VCaP (cell line): ENCODE measurements at regions not wholly inside any gene's neighbourhood (a gene's known extent, or its start where the extent isn't known, plus 50 kb on each side); places are given as distances from the start of the nearest gene placed in this dataset.
"Not testable (repeated sequence)": the region's sequence is repeated elsewhere in the genome, so short reads cannot be mapped to it uniquely, and the experiment has no call there.

Experiments used
- H3K27ac ChIP-seq: fragments of 450-650 bp; 2 replicates; pipeline ENCODE4 v1.5.1; 2017
- CTCF ChIP-seq: fragments of 450-650 bp; conservative IDR thresholded peaks from 2 replicates; pipeline ENCODE4 v1.5.1; 2017; ENCODE audit warnings: mild to moderate bottlenecking, moderate library complexity

DNA sequence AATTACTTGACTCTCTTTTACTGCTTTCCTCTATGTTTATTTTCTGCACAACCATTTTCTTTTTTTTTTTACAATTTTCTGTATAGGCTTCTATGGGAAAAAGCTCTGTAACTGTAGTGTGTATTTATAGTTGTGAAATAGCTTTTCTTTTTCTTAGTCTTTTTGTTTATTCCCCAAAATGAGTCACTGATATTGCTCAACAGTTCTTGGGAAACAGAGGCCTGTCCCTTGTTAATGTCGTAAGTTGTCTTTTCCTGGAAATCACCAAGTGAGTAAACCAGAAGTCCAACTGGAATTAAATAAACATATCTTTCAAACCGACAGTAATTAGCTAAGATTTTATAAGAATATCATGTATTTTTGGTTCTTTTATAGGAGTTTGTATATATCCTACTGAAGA, 325.1 kb upstream of the PRR16 start:
- no peak overlapping the region for H3K27ac ChIP-seq
- no peak for TF ChIP-seq CTCF

DNA sequence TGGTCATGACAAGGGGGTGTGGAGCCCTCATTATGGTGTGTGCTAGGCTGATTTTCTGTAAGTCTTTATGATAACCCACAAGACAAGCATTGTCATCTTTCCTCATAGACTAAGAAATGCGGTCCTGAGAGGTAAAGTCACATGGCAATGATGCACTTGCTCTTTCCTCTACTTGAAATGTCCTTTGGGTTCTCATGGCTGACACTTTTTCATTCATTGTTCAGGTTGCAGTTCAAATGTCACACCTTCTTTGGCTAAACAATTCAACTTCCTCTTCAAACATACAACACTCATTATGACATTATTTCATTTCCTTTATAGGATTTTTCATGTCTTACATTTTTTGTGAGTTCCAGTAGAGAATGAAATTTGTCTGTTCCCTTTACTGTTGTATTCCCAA, 323.6 kb upstream of the PRR16 start:
- H3K27ac ChIP-seq: no peak overlapping the region
- TF ChIP-seq CTCF: no peak

GRCh38 chr5:120141076-120141475, 323.0 kb upstream of the PRR16 start:
- TF ChIP-seq CTCF: no peak
- no peak overlapping the region for H3K27ac ChIP-seq

DNA sequence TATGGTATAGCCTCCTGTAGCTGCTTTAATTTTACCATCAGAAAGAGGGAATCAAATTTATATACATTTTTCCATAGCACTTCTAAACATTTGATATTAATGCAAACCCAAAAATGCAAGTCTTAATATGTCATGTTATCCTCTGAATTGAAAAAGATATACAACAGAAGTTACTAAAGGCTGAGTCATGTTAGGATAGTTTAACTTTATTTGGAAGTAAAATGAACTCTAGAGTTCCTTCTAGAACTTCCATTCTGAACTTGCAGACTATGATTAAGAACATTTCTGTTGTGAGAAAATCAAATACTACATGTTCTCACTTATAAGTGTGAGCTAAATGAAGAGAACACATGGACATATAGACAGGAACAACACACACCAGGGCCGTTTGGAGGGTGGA, 317.3 kb upstream of the PRR16 start:
- TF ChIP-seq CTCF: no peak
- no peak overlapping the region for H3K27ac ChIP-seq

- not testable (repeated sequence) for H3K27ac ChIP-seq
Measured at GRCh38 chr5:120147911-120148310, 316.2 kb upstream of the PRR16 start.

DNA sequence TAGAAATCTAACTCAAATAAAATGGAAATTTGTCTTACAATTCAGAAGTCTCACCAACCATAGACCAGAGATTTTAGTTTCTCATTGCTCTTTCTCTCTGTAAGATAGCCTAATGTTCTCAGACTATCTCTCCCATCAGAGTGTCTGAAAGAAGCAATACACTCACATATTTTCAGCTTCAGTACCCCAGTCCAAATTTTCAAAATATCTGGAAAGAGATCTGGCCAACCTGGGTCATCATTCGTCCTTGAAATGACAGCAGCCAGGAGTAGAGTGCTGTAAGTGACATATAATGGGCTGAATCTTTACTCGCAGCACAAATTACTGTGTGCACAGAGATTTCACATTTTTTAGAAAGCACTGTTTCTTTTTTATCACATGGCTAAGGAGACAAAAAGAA, 313.3 kb upstream of the PRR16 start:
- no peak overlapping the region; the same call in 1 of the 2 replicates for H3K27ac ChIP-seq
- no peak for TF ChIP-seq CTCF

- peak overlapping the region; percentile 36 for H3K27ac ChIP-seq
- TF ChIP-seq CTCF: no peak
Measured at GRCh38 chr5:120151181-120151580, 312.9 kb upstream of the PRR16 start.

DNA sequence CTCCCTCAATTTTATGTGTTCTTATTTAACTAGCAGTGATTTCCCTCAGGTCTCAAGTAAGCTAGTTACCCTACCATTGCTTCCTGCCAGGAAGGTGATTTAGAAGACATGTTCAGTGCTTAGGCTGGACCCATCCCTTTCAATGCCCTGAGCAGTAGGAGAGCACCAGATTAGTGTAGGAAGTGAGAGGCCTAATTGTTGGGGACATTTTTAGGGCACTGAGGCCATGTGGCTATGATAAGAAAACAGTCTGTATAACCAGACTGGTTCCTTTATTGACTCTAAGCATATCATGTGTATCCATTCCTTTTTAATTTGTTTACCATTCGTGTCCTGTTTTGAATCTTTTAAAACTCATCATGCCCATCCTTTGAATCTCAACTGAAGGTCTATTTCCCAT, 312.3 kb upstream of the PRR16 start:
- TF ChIP-seq CTCF: no peak
- peak overlapping the region; percentile 36 for H3K27ac ChIP-seq
